PC-9 (cell line): ENCODE measurements at regions not wholly inside any gene's neighbourhood (a gene's known extent, or its start where the extent isn't known, plus 50 kb on each side); places are given as distances from the start of the nearest gene placed in this dataset.
A peak's percentile ranks its signal among the peaks of the same experiment; 100 is the strongest.

Experiments used
- EZH2 ChIP-seq: fragments of 200-600 bp; sonication (generic); IDR thresholded peaks from 2 replicates; pipeline ENCODE4 v1.8.0; 2017; ENCODE audit warnings: antibody characterized with exemption, low read depth
- TF ChIP-seq, protein P1 (sequence below): fragments of 200-600 bp; sonication (generic); conservative IDR thresholded peaks from 2 replicates; pipeline ENCODE4 v1.6.1; 2017; ENCODE audit warnings: mixed run types, antibody characterized with exemption, mild to moderate bottlenecking, moderate library complexity

DNA sequence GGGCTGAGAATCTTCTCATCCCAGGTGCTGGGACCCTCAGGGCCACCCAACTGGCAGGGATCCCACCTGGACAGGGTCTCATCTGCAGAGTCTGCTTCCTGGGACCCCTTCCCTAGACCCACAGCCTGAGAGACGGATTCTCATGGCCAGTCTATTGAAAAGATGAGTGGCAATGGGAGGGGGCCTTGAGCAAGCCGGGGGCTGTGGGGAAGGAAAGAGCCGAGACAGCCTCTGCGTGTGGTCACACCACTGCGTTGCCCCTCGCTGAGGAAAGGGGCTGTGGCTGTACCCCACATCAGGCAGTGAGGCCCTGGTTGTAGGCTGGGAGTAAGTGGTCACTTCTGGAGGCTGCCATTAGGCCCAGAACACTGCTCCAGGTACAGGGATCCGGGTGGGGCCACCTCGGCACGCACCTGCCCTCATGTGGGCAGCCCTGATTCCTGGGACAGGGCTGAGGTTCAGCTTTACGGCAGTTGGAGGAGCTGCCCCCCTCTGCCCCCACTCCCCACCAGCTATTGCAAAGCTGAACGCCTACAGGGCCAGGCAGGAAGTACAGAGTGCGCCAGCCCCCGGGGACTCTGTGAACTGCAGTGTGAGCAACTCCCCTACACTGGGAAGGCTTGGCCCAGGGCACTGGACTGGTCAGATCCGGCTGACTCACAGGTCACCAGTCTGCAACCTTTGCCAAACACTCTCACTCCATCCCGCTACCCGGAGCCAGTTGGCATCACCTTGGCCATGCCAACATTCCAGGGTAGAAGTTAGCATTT, 106.9 kb downstream of the RIPK4 start:
- TF ChIP-seq, protein P1, sequence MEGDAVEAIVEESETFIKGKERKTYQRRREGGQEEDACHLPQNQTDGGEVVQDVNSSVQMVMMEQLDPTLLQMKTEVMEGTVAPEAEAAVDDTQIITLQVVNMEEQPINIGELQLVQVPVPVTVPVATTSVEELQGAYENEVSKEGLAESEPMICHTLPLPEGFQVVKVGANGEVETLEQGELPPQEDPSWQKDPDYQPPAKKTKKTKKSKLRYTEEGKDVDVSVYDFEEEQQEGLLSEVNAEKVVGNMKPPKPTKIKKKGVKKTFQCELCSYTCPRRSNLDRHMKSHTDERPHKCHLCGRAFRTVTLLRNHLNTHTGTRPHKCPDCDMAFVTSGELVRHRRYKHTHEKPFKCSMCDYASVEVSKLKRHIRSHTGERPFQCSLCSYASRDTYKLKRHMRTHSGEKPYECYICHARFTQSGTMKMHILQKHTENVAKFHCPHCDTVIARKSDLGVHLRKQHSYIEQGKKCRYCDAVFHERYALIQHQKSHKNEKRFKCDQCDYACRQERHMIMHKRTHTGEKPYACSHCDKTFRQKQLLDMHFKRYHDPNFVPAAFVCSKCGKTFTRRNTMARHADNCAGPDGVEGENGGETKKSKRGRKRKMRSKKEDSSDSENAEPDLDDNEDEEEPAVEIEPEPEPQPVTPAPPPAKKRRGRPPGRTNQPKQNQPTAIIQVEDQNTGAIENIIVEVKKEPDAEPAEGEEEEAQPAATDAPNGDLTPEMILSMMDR = peak; percentile 69
- no peak for TF ChIP-seq EZH2
